ENCODE measurements at regions not wholly inside any gene's neighbourhood (a gene's known extent, or its start where the extent isn't known, plus 50 kb on each side); places are given as distances from the start of the nearest gene placed in this dataset.

DNA sequence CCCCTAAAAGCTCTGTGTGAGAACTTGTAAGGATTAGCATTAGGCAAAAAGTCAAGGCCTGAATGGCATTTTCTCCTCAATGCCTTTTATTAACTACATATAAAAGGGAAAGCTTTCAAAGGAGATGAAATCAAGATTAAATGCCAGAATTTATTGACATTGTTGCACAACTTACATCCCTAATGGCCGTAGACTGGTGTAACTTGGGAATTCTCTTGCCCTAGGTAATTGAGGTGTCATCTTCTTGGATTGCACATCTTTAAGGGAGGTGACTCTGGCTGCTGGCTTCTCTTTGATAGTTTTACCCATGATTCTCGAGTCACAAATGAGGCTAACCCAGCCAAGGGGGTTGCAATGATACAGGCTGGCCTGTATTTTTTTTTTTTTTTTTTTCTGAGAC lies 249.1 kb downstream of the TBL1XR1 start:
- TF ChIP-seq, protein P1, sequence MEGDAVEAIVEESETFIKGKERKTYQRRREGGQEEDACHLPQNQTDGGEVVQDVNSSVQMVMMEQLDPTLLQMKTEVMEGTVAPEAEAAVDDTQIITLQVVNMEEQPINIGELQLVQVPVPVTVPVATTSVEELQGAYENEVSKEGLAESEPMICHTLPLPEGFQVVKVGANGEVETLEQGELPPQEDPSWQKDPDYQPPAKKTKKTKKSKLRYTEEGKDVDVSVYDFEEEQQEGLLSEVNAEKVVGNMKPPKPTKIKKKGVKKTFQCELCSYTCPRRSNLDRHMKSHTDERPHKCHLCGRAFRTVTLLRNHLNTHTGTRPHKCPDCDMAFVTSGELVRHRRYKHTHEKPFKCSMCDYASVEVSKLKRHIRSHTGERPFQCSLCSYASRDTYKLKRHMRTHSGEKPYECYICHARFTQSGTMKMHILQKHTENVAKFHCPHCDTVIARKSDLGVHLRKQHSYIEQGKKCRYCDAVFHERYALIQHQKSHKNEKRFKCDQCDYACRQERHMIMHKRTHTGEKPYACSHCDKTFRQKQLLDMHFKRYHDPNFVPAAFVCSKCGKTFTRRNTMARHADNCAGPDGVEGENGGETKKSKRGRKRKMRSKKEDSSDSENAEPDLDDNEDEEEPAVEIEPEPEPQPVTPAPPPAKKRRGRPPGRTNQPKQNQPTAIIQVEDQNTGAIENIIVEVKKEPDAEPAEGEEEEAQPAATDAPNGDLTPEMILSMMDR (IDR thresholded peaks at IDR 0.05; ENCODE audit: borderline replicate concordance, extremely low read depth, low read length, poor library complexity, severe bottlenecking): no peak
- no peak for TF ChIP-seq EZH2 (IDR thresholded peaks at IDR 0.05; ENCODE audit: borderline replicate concordance, low read depth, low read length, severe bottlenecking)
